ENCODE measurements at regions not wholly inside any gene's neighbourhood (a gene's known extent, or its start where the extent isn't known, plus 50 kb on each side); places are given as distances from the start of the nearest gene placed in this dataset.

GRCh38 chr2:35463805-35464596 is 891.6 kb upstream of the CRIM1 start:
- POLR2A ChIA-PET, result no interaction called here
- Histone ChIP-seq H3K36me3 (ENCODE audit: control insufficient read depth in 4 of 4, insufficient read depth in 4 of 4, low read length in 3 of 4) (no peaks in the 10 kb centered on the region), H3K27me3 (replicated peaks in 2 of 5; ENCODE audit: control insufficient read depth in 4 of 5, insufficient read depth in 5 of 5, low read length in 4 of 5) (no peaks in the 10 kb centered on the region), H3K4me1 (ENCODE audit: control extremely low read depth in 1 of 4, control insufficient read depth in 4 of 4, insufficient read depth in 4 of 4, low read length in 3 of 4) (no peaks in the 10 kb centered on the region), H3K4me3 (ENCODE audit: control insufficient read depth in 1 of 7, extremely low read depth in 1 of 7, insufficient read depth in 4 of 7, low read depth in 2 of 7, low read length in 6 of 7) (no peak overlapping the region), H3K27ac (ENCODE audit: insufficient read depth in 1 of 2, low read depth in 1 of 2, low read length in 2 of 2, poor library complexity in 1 of 2, severe bottlenecking in 2 of 2) (no peak overlapping the region), H3K9me3 (ENCODE audit: control extremely low read depth in 1 of 5, control insufficient read depth in 4 of 5, insufficient read depth in 2 of 5, low read depth in 1 of 5, low read length in 4 of 5) (no peaks in the 10 kb centered on the region)
- CTCF ChIA-PET, result no interaction called here
- 98% methylated on average over 3 of the region's 6 CpGs for WGBS (ENCODE audit: insufficient coverage)
- no peak for DNase-seq

- CTCF ChIA-PET, result no interaction called here
- POLR2A ChIA-PET, result no interaction called here
- no peak overlapping the region for H3K4me3 ChIP-seq (ENCODE audit: control insufficient read depth in 1 of 7, extremely low read depth in 1 of 7, insufficient read depth in 4 of 7, low read depth in 2 of 7, low read length in 6 of 7)
- H3K36me3 ChIP-seq (ENCODE audit: control insufficient read depth in 4 of 4, insufficient read depth in 4 of 4, low read length in 3 of 4), result no peaks in the 10 kb centered on the region
- 100% methylated on average over 2 of the region's 5 CpGs for WGBS (ENCODE audit: insufficient coverage)
- no peak overlapping the region for H3K27ac ChIP-seq (ENCODE audit: insufficient read depth in 1 of 2, low read depth in 1 of 2, low read length in 2 of 2, poor library complexity in 1 of 2, severe bottlenecking in 2 of 2)
- H3K9me3 ChIP-seq (ENCODE audit: control extremely low read depth in 1 of 5, control insufficient read depth in 4 of 5, insufficient read depth in 2 of 5, low read depth in 1 of 5, low read length in 4 of 5), result no peaks in the 10 kb centered on the region
- H3K4me1 ChIP-seq (ENCODE audit: control extremely low read depth in 1 of 4, control insufficient read depth in 4 of 4, insufficient read depth in 4 of 4, low read length in 3 of 4), result no peaks in the 10 kb centered on the region
- no peaks in the 10 kb centered on the region for H3K27me3 ChIP-seq (replicated peaks in 2 of 5; ENCODE audit: control insufficient read depth in 4 of 5, insufficient read depth in 5 of 5, low read length in 4 of 5)
- DNase-seq, result no peak
Measured at GRCh38 chr2:35462226-35462998, 893.2 kb upstream of the CRIM1 start.

GRCh38 chr2:35461406-35461805 is 894.2 kb upstream of the CRIM1 start:
- H3K9me3 ChIP-seq (ENCODE audit: control extremely low read depth in 1 of 5, control insufficient read depth in 4 of 5, insufficient read depth in 2 of 5, low read depth in 1 of 5, low read length in 4 of 5), result no peaks in the 10 kb centered on the region
- no peaks in the 10 kb centered on the region for H3K4me1 ChIP-seq (ENCODE audit: control extremely low read depth in 1 of 4, control insufficient read depth in 4 of 4, insufficient read depth in 4 of 4, low read length in 3 of 4)
- ChIA-PET POLR2A (no interaction called here), CTCF (no interaction called here)
- H3K36me3 ChIP-seq (ENCODE audit: control insufficient read depth in 4 of 4, insufficient read depth in 4 of 4, low read length in 3 of 4), result no peaks in the 10 kb centered on the region
- no peak for DNase-seq
- no peaks in the 10 kb centered on the region for H3K27me3 ChIP-seq (replicated peaks in 2 of 5; ENCODE audit: control insufficient read depth in 4 of 5, insufficient read depth in 5 of 5, low read length in 4 of 5)
- no peak overlapping the region for H3K4me3 ChIP-seq (ENCODE audit: control insufficient read depth in 1 of 7, extremely low read depth in 1 of 7, insufficient read depth in 4 of 7, low read depth in 2 of 7, low read length in 6 of 7)
- H3K27ac ChIP-seq (ENCODE audit: insufficient read depth in 1 of 2, low read depth in 1 of 2, low read length in 2 of 2, poor library complexity in 1 of 2, severe bottlenecking in 2 of 2), result no peak overlapping the region

- Histone ChIP-seq H3K4me1 (ENCODE audit: control extremely low read depth in 1 of 4, control insufficient read depth in 4 of 4, insufficient read depth in 4 of 4, low read length in 3 of 4) (no peaks in the 10 kb centered on the region), H3K4me3 (ENCODE audit: control insufficient read depth in 1 of 7, extremely low read depth in 1 of 7, insufficient read depth in 4 of 7, low read depth in 2 of 7, low read length in 6 of 7) (no peak overlapping the region), H3K27ac (ENCODE audit: insufficient read depth in 1 of 2, low read depth in 1 of 2, low read length in 2 of 2, poor library complexity in 1 of 2, severe bottlenecking in 2 of 2) (no peak overlapping the region), H3K36me3 (ENCODE audit: control insufficient read depth in 4 of 4, insufficient read depth in 4 of 4, low read length in 3 of 4) (no peaks in the 10 kb centered on the region), H3K27me3 (replicated peaks in 2 of 5; ENCODE audit: control insufficient read depth in 4 of 5, insufficient read depth in 5 of 5, low read length in 4 of 5) (peaks cover 0 to 1% (median 0%) of the 10 kb centered on the region in 5 experiments), H3K9me3 (ENCODE audit: control extremely low read depth in 1 of 5, control insufficient read depth in 4 of 5, insufficient read depth in 2 of 5, low read depth in 1 of 5, low read length in 4 of 5) (no peaks in the 10 kb centered on the region)
- no peak for DNase-seq
- ChIA-PET POLR2A (no interaction called here), CTCF (no interaction called here)
- 100% methylated on average over 2 of the region's 3 CpGs for WGBS (ENCODE audit: insufficient coverage)
Measured at GRCh38 chr2:35454966-35455638, 900.5 kb upstream of the CRIM1 start.

- CTCF ChIA-PET, result no interaction called here
- H3K9me3 ChIP-seq (ENCODE audit: control extremely low read depth in 1 of 5, control insufficient read depth in 4 of 5, insufficient read depth in 2 of 5, low read depth in 1 of 5, low read length in 4 of 5), result no peaks in the 10 kb centered on the region
- POLR2A ChIA-PET, result no interaction called here
- H3K27me3 ChIP-seq (replicated peaks in 2 of 5; ENCODE audit: control insufficient read depth in 4 of 5, insufficient read depth in 5 of 5, low read length in 4 of 5), result no peaks in the 10 kb centered on the region
- no peaks in the 10 kb centered on the region for H3K36me3 ChIP-seq (ENCODE audit: control insufficient read depth in 4 of 4, insufficient read depth in 4 of 4, low read length in 3 of 4)
- DNase-seq, result no peak
- H3K4me1 ChIP-seq (ENCODE audit: control extremely low read depth in 1 of 4, control insufficient read depth in 4 of 4, insufficient read depth in 4 of 4, low read length in 3 of 4), result no peaks in the 10 kb centered on the region
- no peak overlapping the region for H3K27ac ChIP-seq (ENCODE audit: insufficient read depth in 1 of 2, low read depth in 1 of 2, low read length in 2 of 2, poor library complexity in 1 of 2, severe bottlenecking in 2 of 2)
- no peak overlapping the region for H3K4me3 ChIP-seq (ENCODE audit: control insufficient read depth in 1 of 7, extremely low read depth in 1 of 7, insufficient read depth in 4 of 7, low read depth in 2 of 7, low read length in 6 of 7)
Measured at GRCh38 chr2:35447821-35448220, 907.8 kb upstream of the CRIM1 start.

GRCh38 chr2:35447215-35447614 is 908.4 kb upstream of the CRIM1 start:
- DNase-seq, result peak in 2 of 3 donors; percentile 11 to 39
- WGBS (ENCODE audit: insufficient coverage), result 69% methylated on average over 2 of the region's 5 CpGs
- Histone ChIP-seq H3K36me3 (ENCODE audit: control insufficient read depth in 4 of 4, insufficient read depth in 4 of 4, low read length in 3 of 4) (no peaks in the 10 kb centered on the region), H3K9me3 (ENCODE audit: control extremely low read depth in 1 of 5, control insufficient read depth in 4 of 5, insufficient read depth in 2 of 5, low read depth in 1 of 5, low read length in 4 of 5) (no peaks in the 10 kb centered on the region), H3K27ac (ENCODE audit: insufficient read depth in 1 of 2, low read depth in 1 of 2, low read length in 2 of 2, poor library complexity in 1 of 2, severe bottlenecking in 2 of 2) (no peak overlapping the region), H3K4me1 (ENCODE audit: control extremely low read depth in 1 of 4, control insufficient read depth in 4 of 4, insufficient read depth in 4 of 4, low read length in 3 of 4) (no peaks in the 10 kb centered on the region), H3K27me3 (replicated peaks in 2 of 5; ENCODE audit: control insufficient read depth in 4 of 5, insufficient read depth in 5 of 5, low read length in 4 of 5) (no peaks in the 10 kb centered on the region), H3K4me3 (ENCODE audit: control insufficient read depth in 1 of 7, extremely low read depth in 1 of 7, insufficient read depth in 4 of 7, low read depth in 2 of 7, low read length in 6 of 7) (no peak overlapping the region)
- POLR2A ChIA-PET, result no interaction called here
- CTCF ChIA-PET, result no interaction called here

GRCh38 chr2:35443087-35443486 is 912.5 kb upstream of the CRIM1 start:
- H3K4me1 ChIP-seq (ENCODE audit: control extremely low read depth in 1 of 4, control insufficient read depth in 4 of 4, insufficient read depth in 4 of 4, low read length in 3 of 4), result no peaks in the 10 kb centered on the region
- no peak overlapping the region for H3K27ac ChIP-seq (ENCODE audit: insufficient read depth in 1 of 2, low read depth in 1 of 2, low read length in 2 of 2, poor library complexity in 1 of 2, severe bottlenecking in 2 of 2)
- no peaks in the 10 kb centered on the region for H3K9me3 ChIP-seq (ENCODE audit: control extremely low read depth in 1 of 5, control insufficient read depth in 4 of 5, insufficient read depth in 2 of 5, low read depth in 1 of 5, low read length in 4 of 5)
- H3K4me3 ChIP-seq (ENCODE audit: control insufficient read depth in 1 of 7, extremely low read depth in 1 of 7, insufficient read depth in 4 of 7, low read depth in 2 of 7, low read length in 6 of 7), result no peak overlapping the region
- no peaks in the 10 kb centered on the region for H3K36me3 ChIP-seq (ENCODE audit: control insufficient read depth in 4 of 4, insufficient read depth in 4 of 4, low read length in 3 of 4)
- ChIA-PET POLR2A (no interaction called here), CTCF (no interaction called here)
- no peaks in the 10 kb centered on the region for H3K27me3 ChIP-seq (replicated peaks in 2 of 5; ENCODE audit: control insufficient read depth in 4 of 5, insufficient read depth in 5 of 5, low read length in 4 of 5)
- DNase-seq, result no peak

Measured in common myeloid progenitor, CD34-positive (primary cell).